ENCODE measurements at regions not wholly inside any gene's neighbourhood (a gene's known extent, or its start where the extent isn't known, plus 50 kb on each side); places are given as distances from the start of the nearest gene placed in this dataset.

DNA sequence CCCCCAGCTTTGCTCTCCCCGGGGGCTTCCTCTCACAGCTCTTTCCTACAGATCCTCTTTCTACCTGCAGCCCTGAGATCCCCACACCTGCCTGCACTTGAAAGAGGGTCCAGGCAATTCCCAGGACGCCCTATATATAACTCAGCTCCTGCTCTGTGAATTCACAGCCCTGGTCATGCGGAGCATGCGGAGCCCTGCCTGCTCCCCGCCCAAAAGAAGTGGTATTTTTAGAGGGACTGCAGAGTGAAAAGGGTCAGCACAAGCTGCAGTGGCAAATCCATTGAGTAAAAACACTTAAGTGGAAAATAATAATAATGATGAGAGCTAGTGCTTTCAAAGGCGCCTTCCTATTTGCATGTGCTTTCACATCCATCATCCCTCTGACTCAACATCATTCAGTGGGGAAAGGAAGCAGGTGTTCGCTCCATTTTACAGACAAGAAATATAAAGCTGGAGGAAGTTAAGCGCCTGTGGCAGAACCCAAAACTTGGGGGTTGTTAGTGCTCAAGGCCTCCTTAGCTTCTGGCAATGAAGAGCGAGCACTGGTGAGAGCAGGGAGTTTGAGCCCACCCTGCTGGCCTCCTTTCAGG is 76.3 kb upstream of the LIPC start:
- WGBS, 2 donors: 81 to 82% methylated on average over 9 of the region's 9 CpGs
- H3K4me3 ChIP-seq: no peak overlapping the region
- no peak overlapping the region for H3K27ac ChIP-seq
- no peaks in the 10 kb centered on the region for H3K27me3 ChIP-seq
- DNase-seq (no peak), FAIRE-seq (no peak), ATAC-seq (no peak)
- H3K4me1 ChIP-seq: no peaks in the 10 kb centered on the region
- intact Hi-C loops (cut with DNase I): no loop called here
- no peaks in the 10 kb centered on the region for H3K9me3 ChIP-seq
- TF ChIP-seq, protein P1, sequence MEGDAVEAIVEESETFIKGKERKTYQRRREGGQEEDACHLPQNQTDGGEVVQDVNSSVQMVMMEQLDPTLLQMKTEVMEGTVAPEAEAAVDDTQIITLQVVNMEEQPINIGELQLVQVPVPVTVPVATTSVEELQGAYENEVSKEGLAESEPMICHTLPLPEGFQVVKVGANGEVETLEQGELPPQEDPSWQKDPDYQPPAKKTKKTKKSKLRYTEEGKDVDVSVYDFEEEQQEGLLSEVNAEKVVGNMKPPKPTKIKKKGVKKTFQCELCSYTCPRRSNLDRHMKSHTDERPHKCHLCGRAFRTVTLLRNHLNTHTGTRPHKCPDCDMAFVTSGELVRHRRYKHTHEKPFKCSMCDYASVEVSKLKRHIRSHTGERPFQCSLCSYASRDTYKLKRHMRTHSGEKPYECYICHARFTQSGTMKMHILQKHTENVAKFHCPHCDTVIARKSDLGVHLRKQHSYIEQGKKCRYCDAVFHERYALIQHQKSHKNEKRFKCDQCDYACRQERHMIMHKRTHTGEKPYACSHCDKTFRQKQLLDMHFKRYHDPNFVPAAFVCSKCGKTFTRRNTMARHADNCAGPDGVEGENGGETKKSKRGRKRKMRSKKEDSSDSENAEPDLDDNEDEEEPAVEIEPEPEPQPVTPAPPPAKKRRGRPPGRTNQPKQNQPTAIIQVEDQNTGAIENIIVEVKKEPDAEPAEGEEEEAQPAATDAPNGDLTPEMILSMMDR (IDR thresholded peaks at IDR 0.05): no peak
- H3K36me3 ChIP-seq: no peaks in the 10 kb centered on the region

DNA sequence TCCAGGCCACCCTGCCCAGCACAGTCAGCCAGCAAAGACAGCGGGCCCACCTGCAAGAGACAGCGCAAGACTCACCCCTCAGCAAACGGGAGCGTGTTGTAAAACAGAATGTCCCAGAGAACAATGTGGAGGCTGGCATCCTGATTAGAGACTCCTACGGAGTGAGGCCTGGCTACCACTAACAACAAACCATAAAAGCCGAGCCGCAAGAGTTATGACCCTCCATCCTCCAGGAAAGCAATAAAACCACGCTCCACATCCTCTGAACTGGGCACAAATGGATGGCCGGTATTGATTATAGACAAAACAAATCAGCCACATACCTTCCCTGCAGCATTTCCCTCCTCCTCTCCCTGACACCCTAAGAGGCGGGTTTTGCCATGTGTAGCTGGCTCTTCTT is 75.8 kb upstream of the LIPC start:
- H3K27ac ChIP-seq: no peak overlapping the region
- TF ChIP-seq, protein P1 (IDR thresholded peaks at IDR 0.05): no peak
- DNase-seq (no peak), ATAC-seq (no peak), FAIRE-seq (no peak)
- H3K36me3 ChIP-seq: no peaks in the 10 kb centered on the region
- no peaks in the 10 kb centered on the region for H3K9me3 ChIP-seq
- H3K27me3 ChIP-seq: no peaks in the 10 kb centered on the region
- 88 to 92% methylated on average over 10 of the region's 10 CpGs for WGBS, 2 donors
- intact Hi-C loops (cut with DNase I): no loop called here
- H3K4me1 ChIP-seq: no peaks in the 10 kb centered on the region
- H3K4me3 ChIP-seq: no peak overlapping the region

DNA sequence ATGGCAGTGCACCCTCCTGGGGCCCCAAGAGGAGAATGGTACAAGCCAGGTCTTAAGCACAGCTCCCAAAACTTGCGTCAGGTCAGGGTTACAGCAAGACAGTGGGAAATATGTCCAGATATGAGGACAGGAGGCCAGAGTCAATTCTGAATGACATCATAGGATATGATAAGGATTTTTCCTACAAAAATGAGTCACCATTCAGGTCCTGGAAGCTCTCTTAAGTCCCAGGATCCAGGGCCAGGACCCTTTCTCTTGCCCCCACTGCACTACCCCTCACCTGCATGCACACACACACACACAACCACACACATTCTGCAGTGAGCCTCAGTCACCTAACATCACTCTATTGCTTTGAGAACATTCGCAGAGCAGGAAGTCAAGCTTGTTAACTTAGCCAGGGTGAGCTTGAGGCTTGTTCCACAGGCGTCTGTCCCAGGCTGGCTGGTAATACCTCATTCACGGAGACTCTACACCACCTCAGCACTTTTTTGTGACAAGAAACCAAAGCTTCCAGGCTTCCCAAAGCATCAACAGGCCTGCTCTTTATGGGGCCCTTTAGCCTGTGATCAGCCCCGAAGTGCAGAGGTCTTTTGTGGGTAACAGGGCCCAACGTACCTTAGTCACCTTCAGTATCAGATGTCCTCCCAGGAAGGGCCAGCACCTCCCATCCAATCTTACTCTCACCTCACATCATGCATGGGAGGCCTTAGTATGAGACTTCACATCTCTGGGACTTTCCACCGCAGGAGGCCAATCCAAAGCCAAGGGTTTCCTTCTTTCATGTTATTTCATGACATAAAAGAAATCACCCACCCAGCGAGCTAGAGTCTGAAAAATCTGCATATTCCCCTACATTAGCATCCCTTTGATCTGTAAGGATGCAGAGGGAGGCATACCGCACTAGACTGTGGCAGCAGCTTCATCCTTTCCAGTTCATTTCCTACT is 74.0 kb upstream of the LIPC start:
- Histone ChIP-seq H3K4me3 (no peak overlapping the region), H3K27ac (no peak overlapping the region), H3K36me3 (no peaks in the 10 kb centered on the region), H3K27me3 (no peaks in the 10 kb centered on the region), H3K9me3 (no peaks in the 10 kb centered on the region), H3K4me1 (no peaks in the 10 kb centered on the region)
- TF ChIP-seq, protein P1 (IDR thresholded peaks at IDR 0.05): no peak
- ATAC-seq (peak in 2 of 4 donors; percentile 39 to 54), FAIRE-seq (no peak), DNase-seq (no peak)
- WGBS, 2 donors: 82 to 87% methylated on average over 9 of the region's 9 CpGs
- intact Hi-C loops (cut with DNase I): no loop called here

DNA sequence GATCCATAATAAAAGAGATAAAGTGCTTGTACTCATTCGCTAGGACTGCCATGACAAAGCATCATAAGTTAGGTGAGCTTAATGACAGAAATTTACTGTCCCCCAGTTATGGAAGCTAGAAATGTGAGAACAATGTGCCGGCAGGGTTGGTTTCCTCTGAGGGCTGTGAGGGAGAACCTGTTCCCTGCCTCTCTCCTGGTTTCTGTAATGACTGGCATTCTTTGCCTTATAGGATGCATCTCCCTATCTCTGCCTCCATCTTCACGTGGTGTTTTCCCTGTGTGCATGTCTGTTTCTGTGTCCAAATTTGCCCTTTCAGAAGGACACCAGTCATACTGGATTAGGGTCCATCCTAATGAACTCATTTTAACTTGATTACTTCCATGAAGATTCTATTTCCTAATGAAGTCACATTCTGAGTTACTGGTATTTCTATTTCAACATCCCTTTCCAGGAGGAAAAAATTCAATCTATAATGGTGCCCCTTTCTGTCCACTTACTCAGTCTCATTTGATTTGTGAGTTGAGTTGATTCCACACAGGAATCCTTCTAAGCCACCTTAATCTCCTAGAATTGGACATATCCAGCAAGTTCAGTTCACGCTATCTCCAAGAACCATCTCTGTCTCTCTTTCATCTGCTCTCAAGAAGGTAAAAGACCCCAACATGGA is 71.2 kb upstream of the LIPC start:
- H3K27ac ChIP-seq: no peak overlapping the region
- H3K36me3 ChIP-seq: no peaks in the 10 kb centered on the region
- H3K4me3 ChIP-seq: no peak overlapping the region
- H3K27me3 ChIP-seq: no peaks in the 10 kb centered on the region
- DNase-seq: no peak
- TF ChIP-seq, protein P1 (IDR thresholded peaks at IDR 0.05): no peak
- intact Hi-C loops (cut with DNase I): no loop called here
- FAIRE-seq: no peak
- 76 to 83% methylated on average over 4 of the region's 4 CpGs for WGBS, 2 donors
- H3K9me3 ChIP-seq: no peaks in the 10 kb centered on the region
- no peak for ATAC-seq
- no peaks in the 10 kb centered on the region for H3K4me1 ChIP-seq
